HEK293 (cell line): ENCODE measurements at regions not wholly inside any gene's neighbourhood (a gene's known extent, or its start where the extent isn't known, plus 50 kb on each side); places are given as distances from the start of the nearest gene placed in this dataset.

Experiments used
- CTCF ChIA-PET: fragments of 350-600 bp; formaldehyde crosslinking; extraction: SDS; loops from one replicate; lab custom pipeline; 2021; ENCODE audit warnings: antibody characterized with exemption; lab: Yijun Ruan, JAX
- POLR2A ChIA-PET: fragments of 300-600 bp; formaldehyde crosslinking; extraction: SDS; loops from one replicate; lab custom pipeline; 2020; ENCODE audit warnings: antibody characterized with exemption, inconsistent platforms; lab: Yijun Ruan, JAX
- H3K27ac ChIP-seq: fragments of 200-500 bp; sonication (Bioruptor generic); 2 replicates; pipeline ENCODE4 v1.5.1; 2014; ENCODE audit warnings: low read depth, low read length, control low read depth, inconsistent platforms; ENCODE audit errors: extremely low read depth
- H3K36me3 ChIP-seq, 2 experiments: fragments of 200-500 bp in 1 of 2; sonication (Bioruptor generic) in 1 of 2; 1 replicate in 1 of 2; 2 replicates in 1 of 2; pipeline ENCODE4 v1.5.1; 2014 to 2017; ENCODE audit warnings: inconsistent platforms in 2 of 2, low read length in 2 of 2; ENCODE audit not compliant: control insufficient read depth in 2 of 2, insufficient read depth in 1 of 2
- H3K4me1 ChIP-seq: fragments of 200-500 bp; sonication (Bioruptor generic); 2 replicates; pipeline ENCODE4 v1.5.1; 2014; ENCODE audit warnings: mild to moderate bottlenecking, low read length, inconsistent platforms; ENCODE audit not compliant: control insufficient read depth, insufficient read depth
- H3K4me3 ChIP-seq: 2 replicates; pipeline ENCODE4 v1.5.1; 2011; ENCODE audit warnings: low read depth, mild to moderate bottlenecking, control low read depth, low read length, moderate library complexity
- H3K9me3 ChIP-seq: fragments of 200-500 bp; sonication (Bioruptor generic); 2 replicates; pipeline ENCODE4 v1.5.1; 2014; ENCODE audit warnings: low read depth, low read length, inconsistent platforms; ENCODE audit not compliant: control insufficient read depth, insufficient read depth
- GLI2 ChIP-seq: fragments of 450-650 bp; formaldehyde crosslinking; IDR thresholded peaks from 2 replicates; pipeline ENCODE4; 2017; ENCODE audit warnings: missing biosample characterization, missing genetic modification characterization, low read depth, borderline replicate concordance
- KLF1 ChIP-seq: fragments of 450-650 bp; formaldehyde crosslinking; IDR thresholded peaks from 2 replicates; pipeline ENCODE4 v1.5.1; 2016; ENCODE audit warnings: missing biosample characterization, missing genetic modification characterization
- MEIS1 ChIP-seq: sonication (generic); formaldehyde crosslinking; IDR thresholded peaks from 2 replicates; pipeline ENCODE4 v1.8.1; 2022; ENCODE audit warnings: missing genetic modification reagents, mild to moderate bottlenecking, borderline replicate concordance
- MZF1 ChIP-seq: fragments of 450-650 bp; formaldehyde crosslinking; IDR thresholded peaks from 2 replicates; pipeline ENCODE4 v1.5.1; 2017; ENCODE audit warnings: missing biosample characterization, missing genetic modification characterization, borderline replicate concordance
- ZFP3 ChIP-seq: fragments of 450-650 bp; formaldehyde crosslinking; IDR thresholded peaks from 2 replicates; pipeline ENCODE4 v1.5.1; 2016; ENCODE audit warnings: low read depth, missing biosample characterization, missing genetic modification characterization
- ZNF184 ChIP-seq: fragments of 450-650 bp; IDR thresholded peaks from 2 replicates; pipeline ENCODE4 v1.5.1; 2018; ENCODE audit warnings: missing biosample characterization, mild to moderate bottlenecking, missing genetic modification characterization
- ZNF221 ChIP-seq: fragments of 450-650 bp; formaldehyde crosslinking; IDR thresholded peaks from 2 replicates; pipeline ENCODE4 v1.5.1; 2017; ENCODE audit warnings: missing biosample characterization, missing genetic modification characterization, borderline replicate concordance
- ZNF274 ChIP-seq, 2 experiments: fragments of 200-500 bp in 1 of 2; fragments of 450-650 bp in 1 of 2; sonication (Bioruptor generic) in 1 of 2; formaldehyde crosslinking in 1 of 2; IDR thresholded peaks; 2 replicates each; pipeline versions ENCODE4 v1.5.1 to v1.6.1; 2014 to 2016; ENCODE audit warnings: borderline replicate concordance in 1 of 2, inconsistent platforms in 1 of 2, low read length in 1 of 2, missing biosample characterization in 1 of 2, missing genetic modification characterization in 1 of 2
- ZNF311 ChIP-seq: fragments of 450-650 bp; formaldehyde crosslinking; IDR thresholded peaks from 2 replicates; pipeline ENCODE4 v1.5.1; 2017; ENCODE audit warnings: missing biosample characterization, missing genetic modification characterization, borderline replicate concordance
- ZNF391 ChIP-seq: fragments of 450-650 bp; formaldehyde crosslinking; IDR thresholded peaks from 2 replicates; pipeline ENCODE4 v1.5.1; 2016; ENCODE audit warnings: low read depth, missing biosample characterization, missing genetic modification characterization, borderline replicate concordance
- ZNF473 ChIP-seq: fragments of 450-650 bp; formaldehyde crosslinking; IDR thresholded peaks from 2 replicates; pipeline ENCODE4 v1.5.1; 2017; ENCODE audit warnings: missing biosample characterization, missing genetic modification characterization
- ZNF549 ChIP-seq: fragments of 450-650 bp; IDR thresholded peaks from 2 replicates; pipeline ENCODE4 v1.5.1; 2018; ENCODE audit warnings: missing biosample characterization, missing genetic modification characterization, mild to moderate bottlenecking, inconsistent platforms, moderate library complexity
- ZNF560 ChIP-seq: fragments of 450-650 bp; formaldehyde crosslinking; IDR thresholded peaks from 2 replicates; pipeline ENCODE4 v1.5.1; 2017; ENCODE audit warnings: missing biosample characterization, missing genetic modification characterization, borderline replicate concordance
- ZNF624 ChIP-seq: fragments of 450-650 bp; formaldehyde crosslinking; IDR thresholded peaks from 2 replicates; pipeline ENCODE4 v1.5.1; 2017; ENCODE audit warnings: missing biosample characterization, missing genetic modification characterization
- ZSCAN23 ChIP-seq: fragments of 450-650 bp; formaldehyde crosslinking; IDR thresholded peaks from 2 replicates; pipeline ENCODE4 v1.5.1; 2016; ENCODE audit warnings: missing biosample characterization, missing genetic modification characterization
- TF ChIP-seq, protein P1 (sequence below): fragments of 450-650 bp; formaldehyde crosslinking; IDR thresholded peaks from 2 replicates; pipeline ENCODE4 v1.5.1; 2017; ENCODE audit warnings: missing biosample characterization, missing genetic modification characterization
- TF ChIP-seq, protein P2 (sequence below): fragments of 450-650 bp; formaldehyde crosslinking; IDR thresholded peaks from 2 replicates; pipeline ENCODE4 v1.5.1; 2016; ENCODE audit warnings: missing biosample characterization, missing genetic modification characterization
- TF ChIP-seq, protein P3 (sequence below): fragments of 450-650 bp; formaldehyde crosslinking; IDR thresholded peaks from 2 replicates; pipeline ENCODE4 v1.5.1; 2016; ENCODE audit warnings: missing biosample characterization, missing genetic modification characterization
- TF ChIP-seq, protein P4 (sequence below): fragments of 450-650 bp; formaldehyde crosslinking; conservative IDR thresholded peaks from 2 replicates; pipeline ENCODE4 v1.5.1; 2016; ENCODE audit warnings: low read depth, missing biosample characterization, missing genetic modification characterization

DNA sequence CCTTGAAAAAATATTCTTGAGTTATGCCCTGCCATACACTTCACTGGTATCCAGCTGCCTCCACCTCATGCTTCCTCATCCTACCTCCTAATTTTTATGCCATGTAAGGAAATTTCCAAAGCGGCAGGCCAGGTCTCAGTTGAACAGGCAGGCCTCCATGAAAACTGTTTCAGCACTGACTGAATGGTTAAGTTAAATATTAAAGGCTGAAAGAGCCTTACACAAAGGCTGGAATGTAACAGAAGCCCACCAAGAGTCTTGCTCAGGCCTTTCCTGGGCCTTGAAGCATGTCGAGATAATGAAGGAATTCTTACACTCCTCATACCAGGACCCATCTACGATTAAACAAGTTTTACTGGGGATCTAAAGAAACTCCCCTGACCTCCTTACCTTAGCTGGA is 359.6 kb upstream of the NOCT start:
- CTCF ChIA-PET, result interaction anchor here (0.6 kb wide), 1 partner anchor 260 kb away, joined by 6 read pairs; no protein-coding TSS in a partner anchor
- TF ChIP-seq, protein P1, sequence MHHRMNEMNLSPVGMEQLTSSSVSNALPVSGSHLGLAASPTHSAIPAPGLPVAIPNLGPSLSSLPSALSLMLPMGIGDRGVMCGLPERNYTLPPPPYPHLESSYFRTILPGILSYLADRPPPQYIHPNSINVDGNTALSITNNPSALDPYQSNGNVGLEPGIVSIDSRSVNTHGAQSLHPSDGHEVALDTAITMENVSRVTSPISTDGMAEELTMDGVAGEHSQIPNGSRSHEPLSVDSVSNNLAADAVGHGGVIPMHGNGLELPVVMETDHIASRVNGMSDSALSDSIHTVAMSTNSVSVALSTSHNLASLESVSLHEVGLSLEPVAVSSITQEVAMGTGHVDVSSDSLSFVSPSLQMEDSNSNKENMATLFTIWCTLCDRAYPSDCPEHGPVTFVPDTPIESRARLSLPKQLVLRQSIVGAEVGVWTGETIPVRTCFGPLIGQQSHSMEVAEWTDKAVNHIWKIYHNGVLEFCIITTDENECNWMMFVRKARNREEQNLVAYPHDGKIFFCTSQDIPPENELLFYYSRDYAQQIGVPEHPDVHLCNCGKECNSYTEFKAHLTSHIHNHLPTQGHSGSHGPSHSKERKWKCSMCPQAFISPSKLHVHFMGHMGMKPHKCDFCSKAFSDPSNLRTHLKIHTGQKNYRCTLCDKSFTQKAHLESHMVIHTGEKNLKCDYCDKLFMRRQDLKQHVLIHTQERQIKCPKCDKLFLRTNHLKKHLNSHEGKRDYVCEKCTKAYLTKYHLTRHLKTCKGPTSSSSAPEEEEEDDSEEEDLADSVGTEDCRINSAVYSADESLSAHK (tag by site-specific recombination), result no peak
- TF ChIP-seq ZNF184, result no peak
- no peak for TF ChIP-seq GLI2
- no peak for TF ChIP-seq ZNF391 (tag by site-specific recombination)
- Histone ChIP-seq H3K4me1 (no peaks in the 10 kb centered on the region), H3K27ac (no peak overlapping the region), H3K9me3 (no peaks in the 10 kb centered on the region), H3K36me3 (no peaks in the 10 kb centered on the region), H3K4me3 (no peak overlapping the region)
- POLR2A ChIA-PET, result no interaction called here

DNA sequence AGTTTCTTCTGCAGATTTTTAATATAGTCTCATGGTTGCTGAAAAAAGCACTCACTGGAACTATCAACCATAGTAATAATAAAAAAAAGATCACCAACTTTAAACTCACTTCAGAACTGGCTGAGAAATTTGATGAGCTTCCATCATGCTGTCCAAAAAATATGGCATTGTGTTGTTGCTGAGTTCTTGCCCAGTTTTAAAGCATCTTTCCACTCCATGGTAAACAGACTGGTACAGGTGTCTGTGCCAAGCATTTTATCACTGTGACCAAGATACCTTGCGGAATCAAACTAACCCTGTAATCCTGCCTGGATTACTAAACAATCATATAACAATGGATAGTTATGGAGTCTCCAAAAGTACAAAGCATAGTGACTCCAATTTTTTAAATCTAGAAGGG is 360.3 kb upstream of the NOCT start:
- H3K4me3 ChIP-seq, result no peak overlapping the region
- no peaks in the 10 kb centered on the region for H3K36me3 ChIP-seq
- no peaks in the 10 kb centered on the region for H3K9me3 ChIP-seq
- no peak overlapping the region for H3K27ac ChIP-seq
- POLR2A ChIA-PET, result no interaction called here
- CTCF ChIA-PET, result interaction anchor here (0.6 kb wide), 1 partner anchor 261 kb away, joined by 6 read pairs; no protein-coding TSS in a partner anchor
- no peaks in the 10 kb centered on the region for H3K4me1 ChIP-seq
- TF ChIP-seq ZNF473 (tag by site-specific recombination) (no peak), MEIS1 (CRISPR knock-in tag) (no peak), ZNF274 (IDR thresholded peaks at IDR 0.05; ENCODE audit: low read length) (no peak), ZNF274 (tag by site-specific recombination; IDR thresholded peaks at IDR 0.05; ENCODE audit: borderline replicate concordance) (no peak), ZNF624 (tag by site-specific recombination) (no peak), MZF1 (tag by site-specific recombination) (no peak), ZNF549 (tag by site-specific recombination) (no peak), ZNF560 (tag by site-specific recombination) (no peak), ZNF311 (tag by site-specific recombination) (no peak), ZFP3 (tag by site-specific recombination) (no peak), ZSCAN23 (tag by site-specific recombination) (no peak), ZNF221 (tag by site-specific recombination) (no peak), KLF1 (tag by site-specific recombination) (no peak)
- TF ChIP-seq, protein P2, sequence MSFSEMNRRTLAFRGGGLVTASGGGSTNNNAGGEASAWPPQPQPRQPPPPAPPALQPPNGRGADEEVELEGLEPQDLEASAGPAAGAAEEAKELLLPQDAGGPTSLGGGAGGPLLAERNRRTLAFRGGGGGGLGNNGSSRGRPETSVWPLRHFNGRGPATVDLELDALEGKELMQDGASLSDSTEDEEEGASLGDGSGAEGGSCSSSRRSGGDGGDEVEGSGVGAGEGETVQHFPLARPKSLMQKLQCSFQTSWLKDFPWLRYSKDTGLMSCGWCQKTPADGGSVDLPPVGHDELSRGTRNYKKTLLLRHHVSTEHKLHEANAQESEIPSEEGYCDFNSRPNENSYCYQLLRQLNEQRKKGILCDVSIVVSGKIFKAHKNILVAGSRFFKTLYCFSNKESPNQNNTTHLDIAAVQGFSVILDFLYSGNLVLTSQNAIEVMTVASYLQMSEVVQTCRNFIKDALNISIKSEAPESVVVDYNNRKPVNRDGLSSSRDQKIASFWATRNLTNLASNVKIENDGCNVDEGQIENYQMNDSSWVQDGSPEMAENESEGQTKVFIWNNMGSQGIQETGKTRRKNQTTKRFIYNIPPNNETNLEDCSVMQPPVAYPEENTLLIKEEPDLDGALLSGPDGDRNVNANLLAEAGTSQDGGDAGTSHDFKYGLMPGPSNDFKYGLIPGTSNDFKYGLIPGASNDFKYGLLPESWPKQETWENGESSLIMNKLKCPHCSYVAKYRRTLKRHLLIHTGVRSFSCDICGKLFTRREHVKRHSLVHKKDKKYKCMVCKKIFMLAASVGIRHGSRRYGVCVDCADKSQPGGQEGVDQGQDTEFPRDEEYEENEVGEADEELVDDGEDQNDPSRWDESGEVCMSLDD (tag by site-specific recombination), result no peak
- TF ChIP-seq, protein P3, sequence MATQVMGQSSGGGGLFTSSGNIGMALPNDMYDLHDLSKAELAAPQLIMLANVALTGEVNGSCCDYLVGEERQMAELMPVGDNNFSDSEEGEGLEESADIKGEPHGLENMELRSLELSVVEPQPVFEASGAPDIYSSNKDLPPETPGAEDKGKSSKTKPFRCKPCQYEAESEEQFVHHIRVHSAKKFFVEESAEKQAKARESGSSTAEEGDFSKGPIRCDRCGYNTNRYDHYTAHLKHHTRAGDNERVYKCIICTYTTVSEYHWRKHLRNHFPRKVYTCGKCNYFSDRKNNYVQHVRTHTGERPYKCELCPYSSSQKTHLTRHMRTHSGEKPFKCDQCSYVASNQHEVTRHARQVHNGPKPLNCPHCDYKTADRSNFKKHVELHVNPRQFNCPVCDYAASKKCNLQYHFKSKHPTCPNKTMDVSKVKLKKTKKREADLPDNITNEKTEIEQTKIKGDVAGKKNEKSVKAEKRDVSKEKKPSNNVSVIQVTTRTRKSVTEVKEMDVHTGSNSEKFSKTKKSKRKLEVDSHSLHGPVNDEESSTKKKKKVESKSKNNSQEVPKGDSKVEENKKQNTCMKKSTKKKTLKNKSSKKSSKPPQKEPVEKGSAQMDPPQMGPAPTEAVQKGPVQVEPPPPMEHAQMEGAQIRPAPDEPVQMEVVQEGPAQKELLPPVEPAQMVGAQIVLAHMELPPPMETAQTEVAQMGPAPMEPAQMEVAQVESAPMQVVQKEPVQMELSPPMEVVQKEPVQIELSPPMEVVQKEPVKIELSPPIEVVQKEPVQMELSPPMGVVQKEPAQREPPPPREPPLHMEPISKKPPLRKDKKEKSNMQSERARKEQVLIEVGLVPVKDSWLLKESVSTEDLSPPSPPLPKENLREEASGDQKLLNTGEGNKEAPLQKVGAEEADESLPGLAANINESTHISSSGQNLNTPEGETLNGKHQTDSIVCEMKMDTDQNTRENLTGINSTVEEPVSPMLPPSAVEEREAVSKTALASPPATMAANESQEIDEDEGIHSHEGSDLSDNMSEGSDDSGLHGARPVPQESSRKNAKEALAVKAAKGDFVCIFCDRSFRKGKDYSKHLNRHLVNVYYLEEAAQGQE (tag by site-specific recombination), result no peak
- TF ChIP-seq, protein P4, sequence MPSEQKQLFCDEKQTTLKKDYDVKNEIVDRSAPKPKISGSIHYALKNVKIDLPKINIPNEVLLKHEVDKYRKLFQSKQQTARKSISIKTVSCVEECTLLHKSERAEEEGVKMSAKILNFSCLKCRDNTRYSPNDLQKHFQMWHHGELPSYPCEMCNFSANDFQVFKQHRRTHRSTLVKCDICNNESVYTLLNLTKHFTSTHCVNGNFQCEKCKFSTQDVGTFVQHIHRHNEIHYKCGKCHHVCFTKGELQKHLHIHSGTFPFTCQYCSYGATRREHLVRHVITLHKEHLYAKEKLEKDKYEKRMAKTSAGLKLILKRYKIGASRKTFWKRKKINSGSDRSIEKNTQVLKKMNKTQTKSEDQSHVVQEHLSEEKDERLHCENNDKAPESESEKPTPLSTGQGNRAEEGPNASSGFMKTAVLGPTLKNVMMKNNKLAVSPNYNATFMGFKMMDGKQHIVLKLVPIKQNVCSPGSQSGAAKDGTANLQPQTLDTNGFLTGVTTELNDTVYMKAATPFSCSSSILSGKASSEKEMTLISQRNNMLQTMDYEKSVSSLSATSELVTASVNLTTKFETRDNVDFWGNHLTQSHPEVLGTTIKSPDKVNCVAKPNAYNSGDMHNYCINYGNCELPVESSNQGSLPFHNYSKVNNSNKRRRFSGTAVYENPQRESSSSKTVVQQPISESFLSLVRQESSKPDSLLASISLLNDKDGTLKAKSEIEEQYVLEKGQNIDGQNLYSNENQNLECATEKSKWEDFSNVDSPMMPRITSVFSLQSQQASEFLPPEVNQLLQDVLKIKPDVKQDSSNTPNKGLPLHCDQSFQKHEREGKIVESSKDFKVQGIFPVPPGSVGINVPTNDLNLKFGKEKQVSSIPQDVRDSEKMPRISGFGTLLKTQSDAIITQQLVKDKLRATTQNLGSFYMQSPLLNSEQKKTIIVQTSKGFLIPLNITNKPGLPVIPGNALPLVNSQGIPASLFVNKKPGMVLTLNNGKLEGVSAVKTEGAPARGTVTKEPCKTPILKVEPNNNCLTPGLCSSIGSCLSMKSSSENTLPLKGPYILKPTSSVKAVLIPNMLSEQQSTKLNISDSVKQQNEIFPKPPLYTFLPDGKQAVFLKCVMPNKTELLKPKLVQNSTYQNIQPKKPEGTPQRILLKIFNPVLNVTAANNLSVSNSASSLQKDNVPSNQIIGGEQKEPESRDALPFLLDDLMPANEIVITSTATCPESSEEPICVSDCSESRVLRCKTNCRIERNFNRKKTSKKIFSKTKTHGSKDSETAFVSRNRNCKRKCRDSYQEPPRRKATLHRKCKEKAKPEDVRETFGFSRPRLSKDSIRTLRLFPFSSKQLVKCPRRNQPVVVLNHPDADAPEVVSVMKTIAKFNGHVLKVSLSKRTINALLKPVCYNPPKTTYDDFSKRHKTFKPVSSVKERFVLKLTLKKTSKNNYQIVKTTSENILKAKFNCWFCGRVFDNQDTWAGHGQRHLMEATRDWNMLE (tag by site-specific recombination), result no peak
